Putamen (tissue), 1 donor: ENCODE measurements at regions not wholly inside any gene's neighbourhood (a gene's known extent, or its start where the extent isn't known, plus 50 kb on each side); places are given as distances from the start of the nearest gene placed in this dataset.
"Not testable (repeated sequence)": the region's sequence is repeated elsewhere in the genome, so short reads cannot be mapped to it uniquely, and the experiment has no call there.

Experiments
- DNase-seq: peaks from one replicate; pipeline ENCODE4 v3.0.0-alpha.2; 2016; ENCODE audit warnings: low spot score

DNA sequence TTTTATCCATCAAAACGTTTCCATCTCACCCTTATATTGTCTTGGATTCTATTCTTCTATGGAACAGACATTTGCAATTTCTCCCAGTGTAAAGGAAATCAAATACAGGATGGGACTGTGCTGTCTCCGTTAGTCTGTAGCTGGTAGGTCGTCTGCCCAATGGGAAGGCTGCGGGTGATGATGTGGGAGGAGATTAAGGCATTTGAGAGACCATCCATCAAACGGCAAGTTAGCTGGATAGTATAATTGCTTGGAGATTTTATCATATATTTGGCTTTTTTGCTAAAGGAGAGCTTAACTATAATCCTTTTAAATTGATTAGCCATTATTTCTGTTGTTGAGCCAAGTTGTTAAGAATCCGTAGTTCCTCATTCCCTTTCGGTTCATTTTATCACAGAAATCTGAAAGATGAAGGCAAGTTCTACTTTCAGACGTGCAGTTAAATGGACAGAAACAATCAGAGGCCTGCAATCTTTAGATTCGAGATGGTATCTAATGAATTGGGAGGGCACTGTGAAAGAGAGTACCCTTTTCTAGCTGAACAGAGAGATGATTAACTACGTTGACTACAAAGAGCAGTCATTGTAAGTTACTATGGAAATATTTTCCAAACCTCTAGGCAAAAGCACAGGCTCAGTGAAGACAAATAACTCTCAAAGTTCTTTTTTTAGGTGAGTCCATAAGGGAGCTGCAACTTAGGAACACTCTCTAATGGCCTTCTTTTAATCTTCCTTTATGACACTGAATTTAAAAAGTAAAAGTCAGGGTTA, 253.3 kb upstream of the KIAA1217 start:
- DNase-seq: no peak

DNA sequence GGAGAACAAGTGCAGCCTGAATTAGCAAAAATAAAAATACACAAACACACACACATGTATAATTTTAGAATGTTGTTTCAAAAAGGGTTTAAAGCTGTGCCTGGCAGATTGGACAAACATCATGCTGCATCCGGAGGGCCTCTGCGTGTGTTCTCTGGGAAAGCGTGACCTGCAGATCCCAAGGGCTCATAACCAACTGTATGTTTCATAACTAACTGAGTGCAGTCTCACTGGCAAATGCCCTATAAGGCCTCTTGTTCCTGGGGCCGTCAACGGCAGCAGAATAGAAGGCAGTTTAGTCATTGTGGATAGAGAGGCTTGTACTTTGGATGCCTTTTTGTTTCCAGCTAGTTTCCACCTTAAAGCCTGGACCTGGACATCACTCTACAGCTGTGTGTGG, 243.8 kb upstream of the KIAA1217 start:
- DNase-seq: no peak

DNA sequence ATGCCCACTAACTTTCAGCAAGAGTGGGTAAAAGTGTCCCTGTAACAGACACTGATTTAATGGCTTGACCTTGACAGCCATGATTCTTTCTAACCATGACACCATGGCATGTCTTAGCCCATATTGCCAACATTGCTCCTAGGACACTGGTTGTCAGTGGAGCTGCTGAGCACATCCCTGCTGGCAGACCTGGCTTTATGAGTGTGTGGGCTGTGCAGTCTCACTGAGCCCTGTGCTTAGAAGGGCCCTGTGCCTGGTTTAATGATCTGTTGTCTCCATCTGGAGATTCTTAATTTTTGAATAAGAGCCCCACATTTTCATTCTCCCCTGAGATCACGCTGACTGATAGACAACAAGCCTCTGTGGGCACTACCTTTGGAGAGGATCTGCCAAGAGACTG, 243.1 kb upstream of the KIAA1217 start:
- DNase-seq: no peak

DNA sequence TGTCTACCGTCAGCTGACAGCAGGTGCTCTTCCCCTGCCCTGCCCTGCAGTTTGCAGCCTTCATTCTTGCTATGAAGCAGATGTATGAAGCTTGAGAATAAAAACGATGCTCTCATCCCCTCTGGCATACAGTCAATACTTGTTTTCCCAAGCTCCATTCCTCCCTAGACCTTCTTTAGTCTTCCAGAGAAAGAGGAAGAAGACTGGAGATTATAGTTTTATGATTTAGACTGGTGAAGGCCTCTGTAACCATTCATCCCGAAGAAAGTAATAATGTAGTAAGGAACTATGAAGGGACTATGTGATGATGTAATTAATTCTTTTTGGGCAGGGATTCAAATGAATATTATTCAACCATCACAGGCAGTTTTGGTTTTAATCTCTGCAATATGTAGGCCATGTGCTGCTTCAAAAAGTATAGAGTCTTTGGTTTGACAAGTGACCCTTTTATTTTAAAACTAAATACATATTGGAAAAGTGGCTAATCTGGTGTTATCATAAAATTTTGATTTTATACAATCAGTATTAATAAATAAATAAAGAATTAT, 242.4 kb upstream of the KIAA1217 start:
- DNase-seq: no peak

DNA sequence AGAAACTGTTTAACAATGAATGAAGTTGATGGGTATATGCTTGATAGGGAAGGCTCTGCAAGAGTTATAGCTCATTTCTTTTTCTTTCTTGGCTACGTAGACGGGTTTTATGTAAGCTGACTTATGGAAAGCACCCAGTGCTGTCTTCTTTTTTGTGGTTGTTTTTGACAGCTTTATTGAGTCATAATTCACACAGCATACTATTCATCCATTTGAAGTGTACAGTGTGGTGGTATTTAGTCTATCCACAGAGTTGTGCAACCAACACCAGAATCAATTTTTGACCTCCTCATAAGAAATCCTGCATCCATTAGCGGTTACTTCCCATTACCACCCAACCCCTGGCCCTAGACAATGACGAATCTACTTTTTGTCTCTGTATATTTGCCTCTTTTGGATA, 240.6 kb upstream of the KIAA1217 start:
- peak; percentile 2 for DNase-seq

DNA sequence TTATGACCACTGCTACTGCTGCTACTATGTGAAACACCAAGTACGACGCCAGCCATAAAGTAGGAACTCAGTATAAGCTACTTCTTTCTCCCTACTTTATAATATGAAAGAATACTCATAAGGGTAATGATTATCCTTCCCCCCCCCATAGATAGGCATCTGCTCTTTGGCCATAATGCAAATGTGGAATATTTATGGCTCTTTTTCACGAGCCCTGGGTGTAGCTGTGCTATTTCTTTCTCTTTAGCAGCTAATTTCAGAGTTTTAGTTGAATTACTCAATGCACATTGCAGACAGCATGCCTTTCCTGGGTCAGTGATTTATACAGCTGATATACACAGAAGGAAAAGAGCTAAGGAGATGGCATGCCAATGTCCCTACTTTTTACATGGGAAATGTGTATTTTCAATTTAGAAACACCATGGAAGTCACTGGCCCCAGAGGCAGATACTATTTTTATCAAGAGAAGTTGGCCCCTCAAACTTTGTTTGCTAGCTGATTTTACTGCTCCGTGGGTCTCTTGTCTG, 234.1 kb upstream of the KIAA1217 start:
- DNase-seq: no peak

DNA sequence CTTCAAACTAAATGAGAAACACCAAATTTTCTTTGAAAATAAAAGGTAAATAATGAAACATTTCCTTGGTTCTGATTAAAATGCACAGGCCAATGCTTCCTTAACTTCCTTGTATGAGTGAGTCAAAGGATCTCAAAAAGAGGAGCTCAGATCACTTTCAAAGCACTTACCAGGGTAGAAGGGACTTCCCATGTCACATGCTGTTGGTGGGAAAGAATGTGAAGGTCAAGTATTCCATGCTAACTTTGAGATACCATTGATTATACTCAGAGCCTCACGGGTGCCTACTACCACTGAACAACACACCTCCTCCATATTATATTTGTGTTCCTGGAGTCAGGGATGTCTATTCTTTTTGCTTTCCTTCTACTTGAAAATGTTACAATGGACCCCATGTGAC, 233.5 kb upstream of the KIAA1217 start:
- no peak for DNase-seq

DNA sequence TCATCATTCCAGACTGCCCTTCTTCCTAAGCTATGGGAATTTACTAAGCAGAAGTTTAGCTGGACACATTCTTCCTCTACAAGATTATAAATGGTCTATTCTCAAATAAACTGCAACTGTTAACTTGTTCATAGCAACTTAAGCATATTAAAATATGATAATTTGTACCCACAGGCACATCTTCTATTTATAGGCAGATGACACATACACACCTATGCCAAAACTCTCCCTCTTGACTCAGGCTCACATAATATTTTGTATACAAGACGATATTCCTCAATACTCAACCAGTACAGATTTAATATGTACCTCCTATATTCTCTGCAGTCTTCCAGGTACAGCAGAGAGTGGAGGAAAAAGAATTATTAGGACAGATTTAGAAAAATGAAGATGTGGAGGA, 232.7 kb upstream of the KIAA1217 start:
- DNase-seq: no peak

DNA sequence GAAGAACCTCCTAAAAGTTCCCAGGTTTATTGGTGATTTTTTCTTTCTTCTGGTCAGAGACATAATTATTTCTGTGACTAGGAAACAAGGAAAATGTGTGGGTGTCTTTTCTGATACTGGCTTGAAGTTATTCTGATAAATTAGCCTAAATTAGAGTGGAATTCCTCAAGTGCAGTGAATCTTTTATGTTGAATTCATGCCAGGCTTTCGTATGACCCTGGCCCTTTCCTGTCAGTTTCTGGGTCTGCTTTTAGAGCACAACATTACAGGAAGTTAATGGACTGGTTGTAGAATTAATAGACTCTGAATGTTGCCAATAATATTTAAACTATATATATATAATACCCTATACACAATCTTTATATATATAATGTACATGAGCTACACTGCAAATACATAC, 230.6 kb upstream of the KIAA1217 start:
- no peak for DNase-seq

DNA sequence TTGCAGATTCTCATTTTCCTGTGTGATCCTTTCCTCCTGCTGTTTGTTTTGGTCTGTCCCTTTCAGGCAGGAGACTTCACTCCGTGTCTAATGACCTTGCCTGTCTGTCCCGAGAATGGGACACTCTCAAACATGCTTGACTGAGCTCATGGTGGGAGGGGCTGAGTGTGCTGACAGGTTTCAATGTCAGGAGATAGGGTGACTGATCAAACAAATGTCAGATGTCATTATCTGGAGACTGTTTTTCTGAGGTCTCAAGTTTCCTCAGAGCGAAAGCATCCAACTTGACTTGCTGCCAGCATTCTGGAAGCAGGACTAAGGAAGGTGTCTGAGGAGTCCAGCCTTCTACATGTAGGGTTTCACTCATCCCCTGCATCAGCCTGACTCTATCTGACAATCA, 228.8 kb upstream of the KIAA1217 start:
- DNase-seq: no peak

DNA sequence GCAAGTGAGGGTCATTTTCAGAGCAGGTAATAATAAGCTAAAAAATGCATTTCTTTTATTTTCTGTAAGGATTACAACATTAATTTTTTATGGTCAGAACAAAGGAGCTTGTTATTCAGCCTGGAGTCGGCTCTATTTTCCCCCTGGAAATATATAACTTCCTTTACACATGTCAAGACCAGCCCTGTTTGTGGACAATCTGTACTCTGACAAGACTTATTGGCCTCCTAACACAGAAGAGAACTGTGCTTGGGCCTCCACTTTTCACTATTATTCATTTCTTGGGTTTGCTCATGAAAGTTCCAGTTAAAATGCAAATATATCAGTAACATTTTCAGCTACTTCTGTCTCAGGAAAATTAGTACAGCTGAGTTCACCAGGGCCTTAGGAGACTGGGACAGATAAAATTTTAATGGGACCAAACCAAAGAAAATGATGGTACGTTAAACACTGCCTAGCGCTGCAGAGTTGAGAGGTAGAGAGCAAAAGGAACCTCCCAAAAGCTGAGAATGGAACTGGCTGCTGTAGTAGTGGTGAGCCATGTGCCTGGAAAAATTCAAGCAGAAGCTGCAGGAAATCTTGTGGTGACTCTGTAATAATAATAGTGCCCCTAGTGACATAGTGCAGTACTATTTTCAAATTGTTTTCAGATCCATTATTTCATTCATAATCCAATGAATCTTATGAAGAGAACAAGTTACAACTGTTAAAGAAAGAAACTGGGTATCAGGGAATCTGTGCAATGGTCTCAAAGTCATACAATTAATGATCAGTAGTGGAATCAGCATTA, 227.2 kb upstream of the KIAA1217 start:
- DNase-seq: no peak

DNA sequence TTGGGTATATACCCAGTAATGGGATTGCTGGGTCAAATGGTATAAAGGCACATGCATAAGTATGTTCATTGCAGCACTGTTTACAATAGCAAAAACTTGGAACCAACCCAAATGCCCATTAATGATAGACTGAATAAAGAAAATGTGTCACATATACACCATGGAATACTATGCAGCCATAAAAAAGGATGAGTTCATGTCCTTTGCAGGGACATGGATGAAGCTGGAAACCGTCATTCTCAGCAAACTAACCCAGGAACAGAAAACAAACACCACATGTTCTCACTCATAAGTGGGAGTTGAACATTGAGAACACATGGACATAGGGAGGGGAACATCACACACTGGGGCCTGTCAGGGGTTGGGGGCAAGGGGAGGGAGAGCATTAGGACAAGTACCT, 224.5 kb upstream of the KIAA1217 start:
- DNase-seq: not testable (repeated sequence)

DNA sequence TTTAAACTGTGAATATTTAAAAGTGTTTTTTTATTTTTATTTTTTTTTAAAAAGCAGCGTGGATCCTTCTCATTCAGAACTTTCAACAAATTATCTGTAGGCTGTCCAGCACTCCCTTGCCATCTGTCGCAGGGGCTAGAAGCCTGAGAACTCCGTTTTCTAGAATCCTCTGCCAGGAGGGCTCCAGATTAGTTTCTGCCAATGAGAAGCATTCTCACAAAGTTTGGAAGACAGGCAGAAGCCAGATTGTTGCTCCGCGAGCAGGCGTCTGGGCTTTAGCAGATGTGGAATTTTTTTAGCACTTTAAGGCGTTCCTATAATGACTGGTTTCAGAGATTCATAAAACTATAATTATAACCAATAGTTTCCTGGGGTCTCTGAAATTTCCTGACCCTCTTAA, 220.9 kb upstream of the KIAA1217 start:
- no peak for DNase-seq

DNA sequence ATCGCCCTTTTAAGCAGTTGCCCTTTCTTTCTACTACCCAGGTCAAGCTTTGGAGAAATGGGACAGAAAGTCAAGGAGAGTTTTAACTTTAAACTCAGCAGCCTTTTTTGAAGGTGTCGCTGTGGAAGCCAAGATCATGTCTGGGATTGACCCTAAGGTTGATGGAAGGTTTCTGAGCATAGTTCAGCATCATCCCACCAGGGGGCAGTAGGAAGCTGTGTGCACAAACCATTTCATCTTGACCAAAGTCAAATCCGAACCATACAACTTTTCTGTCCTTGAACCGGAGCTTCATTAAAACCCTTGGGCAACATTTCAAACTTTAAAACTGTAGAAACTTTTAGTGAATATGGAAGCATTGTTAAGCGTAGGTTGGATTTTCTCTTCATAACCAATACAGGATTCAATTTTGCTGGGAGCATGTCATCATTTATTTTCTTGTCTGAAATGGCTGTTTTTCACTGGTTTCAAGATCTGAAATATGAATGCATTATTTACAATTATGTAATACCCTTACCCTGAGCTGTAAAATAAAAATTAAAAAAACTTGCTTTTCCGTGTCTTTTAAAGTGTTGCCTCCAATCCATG, 214.4 kb upstream of the KIAA1217 start:
- DNase-seq: no peak

DNA sequence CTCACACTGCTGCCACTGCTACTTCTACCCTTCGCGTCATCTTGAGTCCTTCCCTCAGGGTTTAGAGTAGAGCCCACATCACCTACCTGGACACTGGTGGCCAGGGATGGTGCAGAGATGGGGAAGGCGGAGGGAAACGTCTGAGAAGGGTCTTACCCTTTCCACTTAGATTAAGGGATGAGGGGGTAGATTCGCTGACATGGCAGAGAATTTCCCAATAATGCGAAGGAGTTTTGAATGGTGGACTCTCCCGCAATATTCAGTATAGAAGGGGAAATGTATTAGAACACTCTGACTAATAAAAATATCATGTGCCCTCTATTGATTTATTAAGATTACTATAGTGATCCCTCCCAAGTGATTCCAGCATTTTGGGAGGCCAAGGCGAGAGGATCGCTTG, 209.5 kb upstream of the KIAA1217 start:
- DNase-seq: no peak

DNA sequence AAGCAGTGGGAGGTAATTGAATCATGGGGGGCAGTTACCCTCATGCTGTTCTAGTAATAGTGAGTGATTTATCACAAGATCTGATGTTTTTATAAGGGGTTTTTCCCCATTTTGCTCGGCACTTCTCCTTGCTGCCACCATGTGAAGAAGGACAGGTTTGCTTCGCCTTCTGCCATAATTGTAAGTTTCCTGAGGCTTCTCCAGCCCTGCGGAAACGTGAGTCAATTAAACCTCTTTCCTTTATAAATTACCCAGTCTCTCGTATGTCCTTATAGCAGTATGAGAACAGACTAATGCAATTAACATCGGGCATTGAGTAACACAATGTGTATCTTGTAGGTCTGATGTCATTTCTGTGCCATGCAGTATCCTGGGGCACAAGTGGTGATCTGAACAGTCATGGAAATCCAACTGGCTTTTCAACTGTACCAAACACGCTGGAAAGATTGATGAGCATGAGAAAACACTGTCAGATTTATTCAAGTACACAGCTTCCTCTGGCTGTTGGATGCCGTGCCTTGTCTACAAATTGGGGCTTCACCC, 208.6 kb upstream of the KIAA1217 start:
- DNase-seq: no peak

DNA sequence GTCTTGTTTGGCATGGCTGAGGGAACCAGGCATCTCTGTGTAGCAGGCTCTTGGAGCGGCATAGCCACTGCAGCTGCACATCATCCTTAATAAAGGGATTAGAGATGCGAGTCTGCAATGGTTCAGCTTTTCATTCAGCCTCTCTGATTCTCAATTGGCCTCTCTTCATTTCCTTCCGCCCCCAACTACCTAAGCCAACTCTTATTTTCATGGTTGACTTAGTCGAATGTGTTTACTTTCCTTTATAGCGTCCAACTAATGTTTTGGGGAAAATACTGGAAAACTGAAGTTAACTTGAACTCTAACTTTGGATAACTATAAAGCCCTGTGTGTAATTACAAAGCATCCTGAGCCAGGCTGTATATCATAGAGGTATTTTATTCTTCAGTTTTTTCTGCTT, 202.2 kb upstream of the KIAA1217 start:
- DNase-seq: no peak

DNA sequence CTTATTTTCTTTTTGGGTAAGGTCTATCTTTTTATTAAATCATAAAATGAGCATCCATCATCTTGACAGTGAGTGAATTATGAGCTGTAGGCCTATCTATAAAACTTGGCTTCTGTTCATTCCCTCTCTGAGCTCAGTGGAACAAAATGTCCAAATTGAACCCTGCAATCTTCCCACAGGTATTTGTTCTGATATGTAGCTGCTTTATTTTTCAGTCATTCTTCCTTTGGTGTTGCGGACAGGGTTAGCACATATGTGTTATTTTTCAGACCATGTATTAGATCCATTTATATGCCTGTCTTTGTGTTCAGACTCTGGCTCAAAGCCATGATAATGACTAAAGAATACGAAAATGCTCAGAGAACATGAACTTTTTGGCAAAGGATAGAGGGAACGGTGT, 201.6 kb upstream of the KIAA1217 start:
- DNase-seq: no peak

DNA sequence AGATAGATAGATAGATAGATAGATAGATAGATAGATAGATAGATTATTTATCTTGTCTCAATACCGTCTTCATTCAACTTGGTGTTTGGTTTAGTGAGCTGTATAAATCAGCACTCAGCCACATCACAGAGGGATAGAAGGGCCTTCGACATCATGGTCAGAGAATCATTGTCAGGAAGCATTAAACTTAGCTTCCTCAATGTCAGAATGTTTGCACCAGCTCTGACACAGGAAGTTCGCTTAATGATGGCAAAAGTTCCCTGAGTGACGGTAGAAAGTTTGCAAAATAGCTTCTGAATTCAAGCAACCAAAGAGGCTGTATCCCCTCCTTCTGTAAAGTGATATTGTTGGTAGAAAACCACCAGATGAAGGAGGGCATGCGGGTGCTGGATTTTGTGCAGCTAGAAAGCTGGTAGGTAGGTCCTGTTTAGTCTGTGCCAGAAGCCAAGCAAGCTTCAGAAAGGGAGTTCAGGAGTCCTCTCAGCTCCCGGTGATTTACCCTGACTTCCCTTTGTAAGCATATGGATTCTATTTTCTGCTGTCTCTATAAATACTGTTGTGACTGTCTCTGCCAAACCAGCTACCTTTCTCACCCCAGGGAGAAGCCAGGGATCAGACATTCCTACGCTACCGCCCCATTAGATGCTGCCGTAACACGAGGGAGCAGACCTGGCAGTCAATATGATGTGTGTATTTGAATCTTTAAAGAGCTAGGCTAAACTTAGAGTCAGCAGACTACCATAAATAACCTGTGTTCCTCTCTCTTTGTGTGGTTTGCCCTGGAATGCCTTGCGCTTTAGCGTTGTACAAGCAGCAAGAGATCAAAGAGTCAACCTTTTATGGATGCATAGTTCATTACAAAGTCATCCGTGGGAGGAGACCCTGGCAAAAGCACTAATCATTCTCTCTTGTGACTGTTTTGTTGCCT, 200.5 kb upstream of the KIAA1217 start:
- DNase-seq: no peak

DNA sequence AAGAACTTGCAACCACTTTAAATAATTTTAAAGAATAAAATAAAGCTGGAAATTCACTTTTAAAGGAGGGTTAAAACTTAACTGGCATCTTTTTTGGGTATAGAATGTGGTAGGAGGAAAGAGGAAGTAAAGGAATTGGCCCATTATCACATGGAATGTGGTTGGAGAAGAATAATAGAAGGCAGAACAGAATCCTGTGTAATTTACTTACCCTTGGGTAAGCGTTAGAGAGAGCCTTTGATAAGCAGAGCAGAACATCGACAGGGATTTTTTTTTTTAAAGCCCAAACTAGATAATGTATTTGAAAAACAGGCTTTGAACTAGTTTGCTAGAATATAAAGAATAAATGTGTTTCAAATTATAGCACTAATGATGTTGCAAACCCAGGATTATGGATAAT, 199.8 kb upstream of the KIAA1217 start:
- DNase-seq: no peak

DNA sequence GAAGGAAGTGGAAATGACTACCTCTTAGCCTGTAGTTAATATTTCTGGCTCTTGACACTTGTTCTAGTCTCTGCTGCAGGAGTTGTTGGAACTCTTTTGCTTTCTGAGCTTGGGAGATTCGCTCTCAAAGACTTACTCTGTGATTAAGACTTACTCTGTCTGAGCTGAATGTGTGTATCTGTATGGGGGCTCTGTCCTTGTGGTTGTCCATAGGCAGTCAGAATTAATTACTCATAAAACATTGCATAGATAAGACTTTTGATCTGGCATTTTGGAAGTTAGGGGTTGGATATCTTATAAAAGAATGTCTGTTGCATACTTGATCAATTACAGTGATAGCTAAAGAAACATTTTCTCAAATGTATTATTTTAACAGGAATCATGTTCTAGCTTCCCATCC, 199.2 kb upstream of the KIAA1217 start:
- DNase-seq: no peak
